ENCODE measurements at regions not wholly inside any gene's neighbourhood (a gene's known extent, or its start where the extent isn't known, plus 50 kb on each side); places are given as distances from the start of the nearest gene placed in this dataset.

DNA sequence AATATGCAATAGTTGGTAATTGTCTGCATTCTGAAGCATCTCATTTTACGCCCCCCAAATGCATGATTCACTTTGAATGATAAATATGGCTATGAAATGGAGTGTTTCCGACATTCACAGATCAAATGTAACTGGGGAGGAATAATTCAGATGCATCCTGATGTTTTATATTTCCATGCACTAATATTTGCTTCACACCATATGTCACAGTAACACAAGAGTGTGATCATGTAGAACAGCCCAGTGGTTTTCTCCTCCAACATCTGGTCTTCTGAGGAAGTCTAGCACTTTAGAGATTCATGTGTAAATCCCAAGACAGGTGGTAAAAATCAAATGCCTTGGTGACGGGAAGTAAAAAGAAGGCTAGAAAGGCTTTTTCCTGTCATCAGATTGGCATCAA lies 273.1 kb downstream of the DIO2 start:
- TF ChIP-seq ESRRG (CRISPR knock-in tag; IDR thresholded peaks at IDR 0.05), result no peak
- TF ChIP-seq ZFP30 (CRISPR knock-in tag; IDR thresholded peaks at IDR 0.05), result no peak
- no peak for TF ChIP-seq TCF4 (CRISPR knock-in tag; IDR thresholded peaks at IDR 0.05; ENCODE audit: borderline replicate concordance)
- no peak for TF ChIP-seq GLIS3 (CRISPR knock-in tag; IDR thresholded peaks at IDR 0.05)
- no peak for TF ChIP-seq ZC3H10 (CRISPR knock-in tag; IDR thresholded peaks at IDR 0.05)
- no peak for TF ChIP-seq PATZ1 (CRISPR knock-in tag; IDR thresholded peaks at IDR 0.05; ENCODE audit: borderline replicate concordance)
- TF ChIP-seq ZFP3 (CRISPR knock-in tag; IDR thresholded peaks at IDR 0.05), result no peak
- no peak for TF ChIP-seq ZNF70 (CRISPR knock-in tag; IDR thresholded peaks at IDR 0.05)
- no peak for TF ChIP-seq SNAI2 (CRISPR knock-in tag; IDR thresholded peaks at IDR 0.05)
- TF ChIP-seq OSR1 (CRISPR knock-in tag; IDR thresholded peaks at IDR 0.05), result no peak
- TF ChIP-seq ZNF8 (CRISPR knock-in tag; IDR thresholded peaks at IDR 0.05), result no peak
- TF ChIP-seq CSDC2 (CRISPR knock-in tag; IDR thresholded peaks at IDR 0.05), result no peak
- TF ChIP-seq, protein P1, sequence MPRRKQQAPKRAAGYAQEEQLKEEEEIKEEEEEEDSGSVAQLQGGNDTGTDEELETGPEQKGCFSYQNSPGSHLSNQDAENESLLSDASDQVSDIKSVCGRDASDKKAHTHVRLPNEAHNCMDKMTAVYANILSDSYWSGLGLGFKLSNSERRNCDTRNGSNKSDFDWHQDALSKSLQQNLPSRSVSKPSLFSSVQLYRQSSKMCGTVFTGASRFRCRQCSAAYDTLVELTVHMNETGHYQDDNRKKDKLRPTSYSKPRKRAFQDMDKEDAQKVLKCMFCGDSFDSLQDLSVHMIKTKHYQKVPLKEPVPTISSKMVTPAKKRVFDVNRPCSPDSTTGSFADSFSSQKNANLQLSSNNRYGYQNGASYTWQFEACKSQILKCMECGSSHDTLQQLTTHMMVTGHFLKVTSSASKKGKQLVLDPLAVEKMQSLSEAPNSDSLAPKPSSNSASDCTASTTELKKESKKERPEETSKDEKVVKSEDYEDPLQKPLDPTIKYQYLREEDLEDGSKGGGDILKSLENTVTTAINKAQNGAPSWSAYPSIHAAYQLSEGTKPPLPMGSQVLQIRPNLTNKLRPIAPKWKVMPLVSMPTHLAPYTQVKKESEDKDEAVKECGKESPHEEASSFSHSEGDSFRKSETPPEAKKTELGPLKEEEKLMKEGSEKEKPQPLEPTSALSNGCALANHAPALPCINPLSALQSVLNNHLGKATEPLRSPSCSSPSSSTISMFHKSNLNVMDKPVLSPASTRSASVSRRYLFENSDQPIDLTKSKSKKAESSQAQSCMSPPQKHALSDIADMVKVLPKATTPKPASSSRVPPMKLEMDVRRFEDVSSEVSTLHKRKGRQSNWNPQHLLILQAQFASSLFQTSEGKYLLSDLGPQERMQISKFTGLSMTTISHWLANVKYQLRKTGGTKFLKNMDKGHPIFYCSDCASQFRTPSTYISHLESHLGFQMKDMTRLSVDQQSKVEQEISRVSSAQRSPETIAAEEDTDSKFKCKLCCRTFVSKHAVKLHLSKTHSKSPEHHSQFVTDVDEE (CRISPR knock-in tag; IDR thresholded peaks at IDR 0.05), result no peak
- TF ChIP-seq CSRNP3 (CRISPR knock-in tag; IDR thresholded peaks at IDR 0.05), result no peak
- TF ChIP-seq BACH2 (CRISPR knock-in tag; IDR thresholded peaks at IDR 0.05; ENCODE audit: borderline replicate concordance), result no peak
- TF ChIP-seq ISL1 (CRISPR knock-in tag; IDR thresholded peaks at IDR 0.05), result no peak
- ATAC-seq, result no peak

GRCh38 chr14:79937433-79937832 lies 273.9 kb downstream of the DIO2 start:
- TF ChIP-seq POU6F1 (CRISPR knock-in tag; IDR thresholded peaks at IDR 0.05; ENCODE audit: borderline replicate concordance, low read depth) (no peak), ESRRG (CRISPR knock-in tag; IDR thresholded peaks at IDR 0.05) (no peak), PPARA (CRISPR knock-in tag; IDR thresholded peaks at IDR 0.05; ENCODE audit: borderline replicate concordance) (no peak), GLIS3 (CRISPR knock-in tag; IDR thresholded peaks at IDR 0.05) (no peak), TOX (CRISPR knock-in tag; IDR thresholded peaks at IDR 0.05; ENCODE audit: borderline replicate concordance) (no peak), PATZ1 (CRISPR knock-in tag; IDR thresholded peaks at IDR 0.05; ENCODE audit: borderline replicate concordance) (no peak), CSDC2 (CRISPR knock-in tag; IDR thresholded peaks at IDR 0.05) (no peak), OSR1 (CRISPR knock-in tag; IDR thresholded peaks at IDR 0.05) (no peak), ISL1 (CRISPR knock-in tag; IDR thresholded peaks at IDR 0.05) (no peak), ZFP3 (CRISPR knock-in tag; IDR thresholded peaks at IDR 0.05) (no peak), CREB5 (CRISPR knock-in tag; IDR thresholded peaks at IDR 0.05; ENCODE audit: low read depth) (no peak), SNAI2 (CRISPR knock-in tag; IDR thresholded peaks at IDR 0.05) (no peak), TCF4 (CRISPR knock-in tag; IDR thresholded peaks at IDR 0.05; ENCODE audit: borderline replicate concordance) (no peak)
- TF ChIP-seq, protein P1 (CRISPR knock-in tag; IDR thresholded peaks at IDR 0.05), result no peak
- ATAC-seq, result no peak
